Stomach (tissue), 4 donors: ENCODE measurements at regions not wholly inside any gene's neighbourhood (a gene's known extent, or its start where the extent isn't known, plus 50 kb on each side); places are given as distances from the start of the nearest gene placed in this dataset.

ENCODE experiments used
- POLR2A ChIP-seq, 4 donors: fragments of 450-650 bp; IDR thresholded peaks; one replicate each; pipeline ENCODE4 v1.6.1; 2016; ENCODE audit warnings: antibody characterized with exemption in 4 of 4, control low read depth in 2 of 4, mild to moderate bottlenecking in 1 of 4, moderate library complexity in 1 of 4
- TF ChIP-seq, protein P1 (sequence below), 7 experiments: fragments of 450-650 bp in 4 of 7; fragments of 200-600 bp in 3 of 7; sonication (generic) in 3 of 7; IDR thresholded peaks; one replicate each; pipeline ENCODE4 v1.5.1; 2016 to 2019; ENCODE audit warnings: antibody characterized with exemption in 7 of 7, control low read depth in 2 of 7, mild to moderate bottlenecking in 1 of 7

DNA sequence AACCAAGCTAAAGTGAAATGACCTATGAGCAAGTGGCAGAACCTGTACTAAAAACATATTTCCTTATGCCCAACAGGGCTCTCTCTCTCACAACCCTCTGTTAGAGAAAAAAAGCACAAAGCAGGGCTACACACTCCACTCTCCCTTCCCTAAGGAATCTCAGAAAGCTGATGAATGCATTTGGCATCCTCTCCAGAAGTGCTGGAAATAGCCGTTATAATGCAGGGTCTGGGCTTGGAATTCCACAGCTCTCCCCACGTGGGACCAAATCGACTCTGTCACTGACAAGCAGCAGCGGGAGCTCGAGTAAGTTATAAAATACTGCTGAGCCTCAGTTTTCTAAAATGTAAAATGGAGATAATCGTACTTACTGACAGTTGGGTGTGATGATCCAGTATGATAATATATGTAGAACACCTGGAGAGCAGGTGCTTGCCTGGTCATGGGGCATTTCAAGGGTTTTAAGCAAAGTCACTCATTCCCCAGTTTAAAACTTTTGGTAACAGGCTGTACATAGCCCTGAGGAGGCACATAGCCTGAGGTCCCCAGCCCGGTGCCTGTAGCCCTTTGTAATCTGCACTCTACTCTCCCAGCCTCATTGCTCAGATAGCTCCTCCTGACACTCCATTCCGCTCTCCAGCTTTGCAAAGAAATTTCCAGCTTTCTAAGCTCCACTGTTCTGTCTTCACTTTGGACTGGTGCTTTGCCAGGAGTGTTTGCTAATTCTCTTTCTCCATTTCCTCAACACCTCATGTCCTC lies 175.6 kb upstream of the DAB1 start:
- TF ChIP-seq, protein P1, sequence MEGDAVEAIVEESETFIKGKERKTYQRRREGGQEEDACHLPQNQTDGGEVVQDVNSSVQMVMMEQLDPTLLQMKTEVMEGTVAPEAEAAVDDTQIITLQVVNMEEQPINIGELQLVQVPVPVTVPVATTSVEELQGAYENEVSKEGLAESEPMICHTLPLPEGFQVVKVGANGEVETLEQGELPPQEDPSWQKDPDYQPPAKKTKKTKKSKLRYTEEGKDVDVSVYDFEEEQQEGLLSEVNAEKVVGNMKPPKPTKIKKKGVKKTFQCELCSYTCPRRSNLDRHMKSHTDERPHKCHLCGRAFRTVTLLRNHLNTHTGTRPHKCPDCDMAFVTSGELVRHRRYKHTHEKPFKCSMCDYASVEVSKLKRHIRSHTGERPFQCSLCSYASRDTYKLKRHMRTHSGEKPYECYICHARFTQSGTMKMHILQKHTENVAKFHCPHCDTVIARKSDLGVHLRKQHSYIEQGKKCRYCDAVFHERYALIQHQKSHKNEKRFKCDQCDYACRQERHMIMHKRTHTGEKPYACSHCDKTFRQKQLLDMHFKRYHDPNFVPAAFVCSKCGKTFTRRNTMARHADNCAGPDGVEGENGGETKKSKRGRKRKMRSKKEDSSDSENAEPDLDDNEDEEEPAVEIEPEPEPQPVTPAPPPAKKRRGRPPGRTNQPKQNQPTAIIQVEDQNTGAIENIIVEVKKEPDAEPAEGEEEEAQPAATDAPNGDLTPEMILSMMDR (IDR thresholded peaks at IDR 0.05), result no peak
- no peak for TF ChIP-seq POLR2A (IDR thresholded peaks at IDR 0.05)
